Neural progenitor cell (in vitro differentiated cells): ENCODE measurements at regions not wholly inside any gene's neighbourhood (a gene's known extent, or its start where the extent isn't known, plus 50 kb on each side); places are given as distances from the start of the nearest gene placed in this dataset.
A peak's percentile ranks its signal among the peaks of the same experiment; 100 is the strongest.

Experiments used
- CTCF ChIP-seq: fragments of 200-600 bp; sonication (generic); IDR thresholded peaks from 2 replicates; pipeline ENCODE4 v1.5.1; 2017; ENCODE audit warnings: antibody characterized with exemption, mild to moderate bottlenecking
- EZH2phosphoT487 ChIP-seq: fragments of 200-600 bp; sonication (generic); IDR thresholded peaks from 2 replicates; pipeline ENCODE4 v1.6.1; 2017; ENCODE audit warnings: antibody characterized with exemption

- TF ChIP-seq CTCF (peak; percentile 44), EZH2phosphoT487 (no peak)
These were observed 61.1 kb upstream of the NPSR1 start for GRCh38 chr7:34596887-34597286.
